HepG2 (cell line): ENCODE measurements at regions not wholly inside any gene's neighbourhood (a gene's known extent, or its start where the extent isn't known, plus 50 kb on each side); places are given as distances from the start of the nearest gene placed in this dataset.

Experiments used
- ATAC-seq: fragments of 200-7000 bp; cut with Tn5 transposase; 3 replicates; pipeline ENCODE4 v1.9.1; 2020; ENCODE audit warnings: mild to moderate bottlenecking, moderate library complexity
- BruUV-seq: library from RNA; stranded (reverse); fragments of 400-500 nt; replicated peaks from 2 replicates; lab custom pipeline; 2021; lab: Mats Ljungman, UMichigan
- CTCF ChIA-PET: fragments of 300-600 bp; formaldehyde crosslinking; extraction: SDS; loops from one replicate; lab custom pipeline; 2021; ENCODE audit warnings: low total read pairs, inconsistent platforms, low intra/inter-chr PET ratio; lab: Yijun Ruan, JAX
- POLR2A ChIA-PET: fragments of 350-600 bp; sonication (Branson Sonifier 250); formaldehyde crosslinking; loops from one replicate; lab custom pipeline; 2020; ENCODE audit warnings: antibody characterized with exemption, inconsistent platforms; lab: Yijun Ruan, JAX
- DNase-seq: peaks from one replicate; pipeline ENCODE4 v3.0.0-alpha.2; 2015; ENCODE audit warnings: low spot score
- FAIRE-seq: peaks from 3 replicates; lab custom pipeline; 2011; peaks lifted over from hg19 to GRCh38; lab: Jason Lieb, UNC
- H2AFZ ChIP-seq: one replicate; pipeline ENCODE4 v1.6.1; 2011; ENCODE audit warnings: low read length, inconsistent platforms
- H3K27ac ChIP-seq: fragments of 300-600 bp; 3 replicates; pipeline ENCODE4 v1.8.0; 2011; ENCODE audit warnings: mixed run types, mild to moderate bottlenecking, mixed read lengths, low read length, inconsistent platforms; ENCODE audit not compliant: insufficient read depth; ENCODE audit errors: extremely low read length
- H3K27me3 ChIP-seq, 2 experiments: fragments of 200-600 bp in 1 of 2; 2 replicates in 1 of 2; 3 replicates in 1 of 2; pipeline versions ENCODE4 v1.6.0 to v1.8.0; 2011; ENCODE audit warnings: low read length in 2 of 2, mild to moderate bottlenecking in 2 of 2, moderate library complexity in 2 of 2, inconsistent platforms in 1 of 2; ENCODE audit not compliant: insufficient read depth in 2 of 2, control insufficient read depth in 1 of 2
- H3K36me3 ChIP-seq, 2 experiments: fragments of 200-600 bp in 1 of 2; replicated peaks in 1 of 2; 2 replicates in 1 of 2; 3 replicates in 1 of 2; pipeline versions ENCODE4 v1.5.1 to v1.8.0; 2011; ENCODE audit warnings: low read length in 2 of 2, inconsistent platforms in 1 of 2; ENCODE audit not compliant: insufficient read depth in 2 of 2, control insufficient read depth in 1 of 2
- H3K4me1 ChIP-seq: 2 replicates; pipeline ENCODE4 v1.5.1; 2012; ENCODE audit warnings: low read length, inconsistent platforms; ENCODE audit not compliant: insufficient read depth
- H3K4me2 ChIP-seq: 2 replicates; pipeline ENCODE4 v1.6.0; 2011; ENCODE audit warnings: low read depth, low read length, inconsistent platforms
- H3K4me3 ChIP-seq, 3 experiments: fragments of 200-600 bp in 1 of 3; sonication (generic), shearing (Covaris generic) in 1 of 3; replicated peaks in 1 of 3; 2 replicates each; pipeline ENCODE4 v1.5.1; 2011 to 2016; ENCODE audit warnings: low read length in 3 of 3, inconsistent platforms in 2 of 3, low read depth in 2 of 3, mild to moderate bottlenecking in 2 of 3, control low read depth in 1 of 3, mixed read lengths in 1 of 3; ENCODE audit not compliant: insufficient read depth in 1 of 3
- H3K79me2 ChIP-seq: one replicate; pipeline ENCODE4 v1.6.1; 2011; ENCODE audit warnings: low read length, inconsistent platforms; ENCODE audit not compliant: insufficient read depth
- H3K9ac ChIP-seq: 2 replicates; pipeline ENCODE4 v1.6.0; 2011; ENCODE audit warnings: mild to moderate bottlenecking, low read depth, low read length, inconsistent platforms; ENCODE audit not compliant: insufficient read depth
- H3K9me3 ChIP-seq: 2 replicates; pipeline ENCODE4 v1.5.1; 2012; ENCODE audit warnings: mild to moderate bottlenecking, low read length
- H4K20me1 ChIP-seq: 2 replicates; pipeline ENCODE4 v1.6.0; 2011; ENCODE audit warnings: inconsistent platforms, mild to moderate bottlenecking, low read length, moderate library complexity; ENCODE audit not compliant: insufficient read depth
- IKZF1 ChIP-seq: fragments of 450-650 bp; IDR thresholded peaks from 2 replicates; pipeline ENCODE4 v1.7.1; 2016
- SOX5 ChIP-seq: IDR thresholded peaks from 2 replicates; pipeline ENCODE4 v1.6.1; 2016; ENCODE audit warnings: borderline replicate concordance
- ZNF207 ChIP-seq: fragments of 450-650 bp; IDR thresholded peaks from 2 replicates; pipeline ENCODE4 v1.6.1; 2016; ENCODE audit warnings: antibody characterized with exemption, borderline replicate concordance
- ZNF331 ChIP-seq: sonication (generic); formaldehyde crosslinking; IDR thresholded peaks from 2 replicates; pipeline ENCODE4 v1.4.0; 2020; ENCODE audit warnings: missing genetic modification reagents
- ZNF775 ChIP-seq: sonication (generic); formaldehyde crosslinking; IDR thresholded peaks from 2 replicates; pipeline ENCODE4 v1.4.0; 2020; ENCODE audit warnings: missing genetic modification reagents, mild to moderate bottlenecking, moderate library complexity, borderline replicate concordance
- WGBS: methylation state at CpG from one replicate; pipeline ENCODE4 v1.1.6; 2017; ENCODE audit warnings: low lambda C conversion rate; 5-methylcytosine and 5-hydroxymethylcytosine counted together
- in situ Hi-C: cut with HindIII; loops from 2 replicates; pipeline ENCODE4 v1.10.0; 2017; ENCODE audit warnings: low pct_unique_long_range_greater_than_20kb; ENCODE audit not compliant: extremely low pct_ligation_motif_present
- intact Hi-C: fragments of 100-400 bp; cut with micrococcal nuclease; formaldehyde crosslinking; loops from one replicate; pipeline ENCODE4 v1.10.0; 2022; ENCODE audit not compliant: unreplicated experiment
- TF ChIP-seq, protein P1 (sequence below): sonication (generic); formaldehyde crosslinking; IDR thresholded peaks from 2 replicates; pipeline ENCODE4 v1.8.1; 2023; ENCODE audit warnings: missing genetic modification reagents, mild to moderate bottlenecking, borderline replicate concordance

DNA sequence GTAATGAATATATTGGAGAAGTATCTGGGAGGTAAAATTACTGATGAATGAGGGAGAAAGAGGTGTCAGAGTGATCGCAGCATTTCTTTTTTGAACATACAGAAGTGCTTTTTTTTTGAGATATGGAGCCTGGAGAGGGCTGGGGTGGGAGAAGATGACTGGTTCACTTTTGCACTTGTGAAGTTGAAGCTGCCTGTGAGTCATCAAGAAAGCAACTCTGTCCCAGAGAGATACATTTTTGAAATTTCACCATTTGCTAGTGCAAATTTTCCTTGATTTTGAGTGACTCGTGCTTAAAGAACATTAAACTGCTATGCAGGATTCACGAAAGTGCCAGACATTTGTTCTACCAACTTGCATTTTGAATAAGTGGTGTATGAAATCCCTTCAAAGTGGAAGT lies 81.8 kb downstream of the ADRA2A start:
- Histone ChIP-seq H3K9me3 (no peaks in the 10 kb centered on the region), H3K27ac (no peak overlapping the region), H3K4me2 (no peak overlapping the region), H3K4me3 (no peak overlapping the region), H4K20me1 (no peaks in the 10 kb centered on the region), H3K4me1 (no peaks in the 10 kb centered on the region), H3K27me3 (no peaks in the 10 kb centered on the region), H3K79me2 (no peaks in the 10 kb centered on the region), H2AFZ (no peak overlapping the region), H3K9ac (no peak overlapping the region), H3K36me3 (no peaks in the 10 kb centered on the region)
- no peak for TF ChIP-seq ZNF207
- no peak for TF ChIP-seq ZNF331 (CRISPR knock-in tag)
- no peak for TF ChIP-seq IKZF1
- TF ChIP-seq, protein P1, sequence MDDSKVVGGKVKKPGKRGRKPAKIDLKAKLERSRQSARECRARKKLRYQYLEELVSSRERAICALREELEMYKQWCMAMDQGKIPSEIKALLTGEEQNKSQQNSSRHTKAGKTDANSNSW (CRISPR knock-in tag) = no peak
- TF ChIP-seq SOX5 (CRISPR knock-in tag) = no peak
- ChIA-PET CTCF (no interaction called here), POLR2A (no interaction called here)
- in situ Hi-C loops (no loop called here), intact Hi-C loops (no loop called here)
- 2% methylated on average over 3 of the region's 3 CpGs for WGBS
- no TSS peak for BruUV-seq
- ATAC-seq = no peak
- no peak for FAIRE-seq
- no peak for DNase-seq

DNA sequence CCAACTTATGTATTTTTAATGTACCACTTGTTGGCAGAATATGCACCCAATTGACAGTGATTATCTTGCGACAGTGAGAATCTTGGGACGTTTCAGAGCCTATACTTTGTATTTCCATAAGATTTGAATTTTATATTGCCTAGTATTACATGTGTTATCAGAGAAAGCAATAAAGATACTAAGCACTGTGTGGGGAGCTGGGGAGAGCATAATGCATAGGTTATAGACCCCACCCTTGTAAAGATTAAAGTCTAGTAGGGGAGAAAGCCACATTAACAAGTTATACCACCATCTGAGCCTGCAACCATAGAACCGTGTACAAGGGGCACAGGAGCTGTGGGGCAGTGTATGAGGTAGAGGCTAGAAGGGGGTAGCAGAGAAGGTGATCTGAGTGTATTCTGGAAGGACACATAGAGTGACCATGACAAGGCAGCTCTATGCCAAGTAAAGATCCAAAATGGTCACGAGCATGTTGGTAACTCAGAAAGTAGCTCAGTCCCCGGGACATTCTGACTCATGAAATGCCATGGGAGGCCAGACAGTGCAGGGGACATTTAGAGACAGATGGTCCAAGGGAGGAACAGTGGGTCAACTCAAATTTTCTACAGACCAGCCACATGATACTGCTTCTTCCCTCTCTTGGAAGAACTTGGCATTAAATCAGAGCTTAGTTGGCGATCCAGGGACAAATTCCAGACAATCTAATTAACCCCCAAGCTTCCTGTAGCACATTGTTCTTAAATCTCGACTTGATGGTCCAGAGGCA lies 84.5 kb downstream of the ADRA2A start:
- Histone ChIP-seq H3K4me1 (no peaks in the 10 kb centered on the region), H3K27ac (no peak overlapping the region), H2AFZ (no peak overlapping the region), H3K4me2 (no peak overlapping the region), H3K27me3 (no peaks in the 10 kb centered on the region)
- POLR2A ChIA-PET = no interaction called here
- TF ChIP-seq ZNF775 (CRISPR knock-in tag) = no peak
- TF ChIP-seq, all 625 proteins: peak for 0
- 9% methylated on average over 7 of the region's 7 CpGs for WGBS
- H3K9ac ChIP-seq = no peak overlapping the region
- no peak for DNase-seq
- no peaks in the 10 kb centered on the region for H3K9me3 ChIP-seq
- no peak for FAIRE-seq
- H3K4me3 ChIP-seq = no peak overlapping the region
- CTCF ChIA-PET = no interaction called here
- H3K79me2 ChIP-seq = no peaks in the 10 kb centered on the region
- H3K36me3 ChIP-seq = no peaks in the 10 kb centered on the region
- no peak for ATAC-seq
- intact Hi-C loops (no loop called here), in situ Hi-C loops (no loop called here)
- H4K20me1 ChIP-seq = no peaks in the 10 kb centered on the region
- BruUV-seq = no TSS peak
